DOHH2 (cell line): ENCODE measurements at regions not wholly inside any gene's neighbourhood (a gene's known extent, or its start where the extent isn't known, plus 50 kb on each side); places are given as distances from the start of the nearest gene placed in this dataset.

Experiments
- H3F3A ChIP-seq: fragments of 200-600 bp; sonication (generic), shearing (Covaris generic); 2 replicates; pipeline ENCODE4 v1.6.0; 2016; ENCODE audit warnings: antibody characterized with exemption, mild to moderate bottlenecking; ENCODE audit not compliant: control insufficient read depth, insufficient read depth
- H3K27ac ChIP-seq: fragments of 200-600 bp; sonication (generic); 2 replicates; pipeline ENCODE4 v1.5.1; 2014; ENCODE audit warnings: low read depth, mild to moderate bottlenecking, low read length, moderate library complexity
- H3K27me3 ChIP-seq: fragments of 200-600 bp; sonication (generic); 2 replicates; pipeline ENCODE4 v1.6.1; 2014; ENCODE audit warnings: mild to moderate bottlenecking, low read length, mixed read lengths; ENCODE audit not compliant: control insufficient read depth
- H3K36me3 ChIP-seq: fragments of 200-600 bp; sonication (generic); 2 replicates; pipeline ENCODE4 v1.6.1; 2014; ENCODE audit warnings: mild to moderate bottlenecking, low read length, moderate library complexity, mixed read lengths; ENCODE audit not compliant: control insufficient read depth
- H3K4me1 ChIP-seq: fragments of 200-600 bp; sonication (generic); 2 replicates; pipeline ENCODE4 v1.6.1; 2014; ENCODE audit warnings: mild to moderate bottlenecking, low read length, mixed read lengths; ENCODE audit not compliant: control insufficient read depth
- H3K4me2 ChIP-seq: fragments of 200-600 bp; sonication (generic); 2 replicates; pipeline ENCODE4 v1.6.0; 2014; ENCODE audit warnings: mild to moderate bottlenecking, low read length, moderate library complexity
- H3K4me3 ChIP-seq: fragments of 200-600 bp; sonication (generic); 2 replicates; pipeline ENCODE4 v1.5.1; 2014; ENCODE audit warnings: mild to moderate bottlenecking, low read length, mixed read lengths
- H3K79me2 ChIP-seq: fragments of 200-600 bp; sonication (generic); 2 replicates; pipeline ENCODE4 v1.6.1; 2014; ENCODE audit warnings: mild to moderate bottlenecking, low read length, mixed read lengths; ENCODE audit not compliant: control insufficient read depth
- H3K9me2 ChIP-seq: fragments of 200-600 bp; sonication (generic); replicated peaks from 2 replicates; pipeline ENCODE4 v1.6.1; 2014; ENCODE audit warnings: mild to moderate bottlenecking, low read length, mixed read lengths; ENCODE audit not compliant: control insufficient read depth
- H3K9me3 ChIP-seq: fragments of 200-600 bp; sonication (generic); 2 replicates; pipeline ENCODE4 v1.6.1; 2014; ENCODE audit warnings: antibody characterized with exemption, low read length, mixed read lengths; ENCODE audit not compliant: control insufficient read depth, insufficient read depth
- H4K20me1 ChIP-seq: fragments of 200-600 bp; sonication (generic); 2 replicates; pipeline ENCODE4 v1.6.0; 2014; ENCODE audit warnings: low read depth, mild to moderate bottlenecking, antibody characterized with exemption, low read length, moderate library complexity; ENCODE audit not compliant: control insufficient read depth, insufficient read depth
- CTCF ChIP-seq: fragments of 200-600 bp; sonication (generic); IDR thresholded peaks from one replicate; pipeline ENCODE4 v1.5.1; 2014; ENCODE audit warnings: antibody characterized with exemption, mild to moderate bottlenecking, low read depth, low read length; ENCODE audit not compliant: poor library complexity, severe bottlenecking
- EZH2phosphoT487 ChIP-seq: fragments of 200-600 bp; sonication (generic); IDR thresholded peaks from 2 replicates; pipeline ENCODE4 v1.6.1; 2017; ENCODE audit warnings: borderline replicate concordance, mild to moderate bottlenecking, antibody characterized with exemption, low read length, moderate library complexity, mixed read lengths

GRCh38 chr7:17054206-17054605 lies 172.4 kb upstream of the AGR3 start:
- H3K4me2 ChIP-seq = no peak overlapping the region
- H3F3A ChIP-seq = no peaks in the 10 kb centered on the region
- H3K9me2 ChIP-seq = no peaks in the 10 kb centered on the region
- no peaks in the 10 kb centered on the region for H3K36me3 ChIP-seq
- H3K4me1 ChIP-seq = peaks cover 12% of the 10 kb centered on the region
- no peak overlapping the region for H3K4me3 ChIP-seq
- H3K27me3 ChIP-seq = no peaks in the 10 kb centered on the region
- H3K27ac ChIP-seq = no peak overlapping the region
- no peaks in the 10 kb centered on the region for H3K79me2 ChIP-seq
- no peak for TF ChIP-seq CTCF
- no peak for TF ChIP-seq EZH2phosphoT487
- H4K20me1 ChIP-seq = no peaks in the 10 kb centered on the region
- H3K9me3 ChIP-seq = no peaks in the 10 kb centered on the region

GRCh38 chr7:17054836-17055235 lies 173.1 kb upstream of the AGR3 start:
- Histone ChIP-seq H3K36me3 (no peaks in the 10 kb centered on the region), H3K9me3 (no peaks in the 10 kb centered on the region), H3F3A (no peaks in the 10 kb centered on the region), H3K79me2 (no peaks in the 10 kb centered on the region), H3K4me1 (peaks cover 18% of the 10 kb centered on the region), H3K27ac (no peak overlapping the region), H3K4me3 (no peak overlapping the region), H3K27me3 (no peaks in the 10 kb centered on the region), H3K4me2 (no peak overlapping the region), H4K20me1 (no peaks in the 10 kb centered on the region), H3K9me2 (no peaks in the 10 kb centered on the region)
- TF ChIP-seq EZH2phosphoT487 (no peak), CTCF (no peak)

- Histone ChIP-seq H3K9me2 (no peaks in the 10 kb centered on the region), H3K4me2 (no peak overlapping the region), H3K4me3 (no peak overlapping the region), H3F3A (no peaks in the 10 kb centered on the region), H3K36me3 (no peaks in the 10 kb centered on the region), H3K9me3 (no peaks in the 10 kb centered on the region), H3K79me2 (no peaks in the 10 kb centered on the region), H3K27me3 (no peaks in the 10 kb centered on the region), H4K20me1 (no peaks in the 10 kb centered on the region), H3K4me1 (peaks cover 23% of the 10 kb centered on the region), H3K27ac (no peak overlapping the region)
- TF ChIP-seq EZH2phosphoT487 (no peak), CTCF (no peak)
Observed at GRCh38 chr7:17055596-17055995, 173.8 kb upstream of the AGR3 start.
